OCI-LY7 (cell line): ENCODE measurements at regions not wholly inside any gene's neighbourhood (a gene's known extent, or its start where the extent isn't known, plus 50 kb on each side); places are given as distances from the start of the nearest gene placed in this dataset.

Source experiments
- BruUV-seq: library from RNA; stranded (reverse); fragments of 400-500 nt; replicated peaks from 2 replicates; lab custom pipeline; 2021; lab: Mats Ljungman, UMichigan
- CTCF ChIA-PET: fragments of 300-600 bp; sonication (Branson Sonifier 250); formaldehyde crosslinking; loops from one replicate; lab custom pipeline; 2022; ENCODE audit warnings: antibody characterized with exemption; ENCODE audit not compliant: unreplicated experiment; lab: Charles Lee
- POLR2A ChIA-PET: fragments of 300-600 bp; sonication (Branson Sonifier 250); formaldehyde crosslinking; loops from one replicate; lab custom pipeline; 2022; ENCODE audit warnings: antibody characterized with exemption; lab: Charles Lee
- DNase-seq: peaks from one replicate; pipeline ENCODE4 v3.0.0-alpha.2; 2015; ENCODE audit warnings: low spot score
- H2AFZ ChIP-seq: fragments of 200-600 bp; sonication (generic), shearing (Covaris generic); 2 replicates; pipeline ENCODE4 v1.6.1; 2014; ENCODE audit warnings: mild to moderate bottlenecking, antibody characterized with exemption, low read length, moderate library complexity
- H3K27ac ChIP-seq: fragments of 200-600 bp; sonication (generic); 2 replicates; pipeline ENCODE4 v1.5.1; 2014; ENCODE audit warnings: mixed run types, low read depth, mild to moderate bottlenecking, moderate library complexity, low read length, inconsistent platforms; ENCODE audit not compliant: poor library complexity, severe bottlenecking
- H3K36me3 ChIP-seq: fragments of 200-600 bp; sonication (generic); 2 replicates; pipeline ENCODE4 v1.6.1; 2014; ENCODE audit warnings: mild to moderate bottlenecking, antibody characterized with exemption, low read length, moderate library complexity, mixed read lengths; ENCODE audit not compliant: insufficient read depth
- H3K4me1 ChIP-seq: fragments of 200-600 bp; sonication (generic); 2 replicates; pipeline ENCODE4 v1.5.1; 2014; ENCODE audit warnings: mild to moderate bottlenecking, low read length; ENCODE audit not compliant: insufficient read depth, poor library complexity, severe bottlenecking
- H3K4me2 ChIP-seq: fragments of 200-600 bp; sonication (generic); 2 replicates; pipeline ENCODE4 v1.6.1; 2014; ENCODE audit warnings: mild to moderate bottlenecking, low read length
- H3K4me3 ChIP-seq: fragments of 200-600 bp; sonication (generic); 2 replicates; pipeline ENCODE4 v1.5.1; 2014; ENCODE audit warnings: mild to moderate bottlenecking, low read depth, low read length; ENCODE audit not compliant: poor library complexity, severe bottlenecking
- H3K79me2 ChIP-seq: fragments of 200-600 bp; sonication (generic); 2 replicates; pipeline ENCODE4 v1.6.1; 2016; ENCODE audit warnings: low read depth, mild to moderate bottlenecking, low read length, moderate library complexity, mixed read lengths; ENCODE audit not compliant: insufficient read depth
- H3K9me2 ChIP-seq: fragments of 200-600 bp; sonication (generic); 2 replicates; pipeline ENCODE4 v1.6.1; 2016; ENCODE audit warnings: mild to moderate bottlenecking, low read length, mixed read lengths; ENCODE audit not compliant: insufficient read depth
- H3K9me3 ChIP-seq: fragments of 200-600 bp; sonication (generic); 2 replicates; pipeline ENCODE4 v1.6.1; 2014; ENCODE audit warnings: mild to moderate bottlenecking, mixed run types, low read length, mixed read lengths
- H4K20me1 ChIP-seq: fragments of 200-600 bp; sonication (generic); 2 replicates; pipeline ENCODE4 v1.6.1; 2014; ENCODE audit warnings: mild to moderate bottlenecking, antibody characterized with exemption, low read length, moderate library complexity, mixed read lengths; ENCODE audit not compliant: insufficient read depth
- CTCF ChIP-seq: fragments of 200-600 bp; sonication (generic); conservative IDR thresholded peaks from 2 replicates; pipeline ENCODE4 v1.5.1; 2014; ENCODE audit warnings: mild to moderate bottlenecking, antibody characterized with exemption, low read length, moderate library complexity, mixed read lengths
- EZH2phosphoT487 ChIP-seq: fragments of 200-600 bp; sonication (generic); IDR thresholded peaks from 2 replicates; pipeline ENCODE4 v1.6.1; 2018; ENCODE audit warnings: low read depth, borderline replicate concordance, mild to moderate bottlenecking, mixed run types, antibody characterized with exemption, low read length, moderate library complexity, mixed read lengths
- intact Hi-C: fragments of 100-400 bp; cut with micrococcal nuclease; formaldehyde crosslinking; loops from one replicate; pipeline ENCODE4 v1.10.0; 2022; ENCODE audit not compliant: unreplicated experiment

- peaks cover 8% of the 10 kb centered on the region for H3K4me1 ChIP-seq
- DNase-seq = no peak
- ChIA-PET CTCF (no interaction called here), POLR2A (interaction anchor here (2.0 kb wide), 1 partner anchor 12 kb away, joined by 9 read pairs; no protein-coding TSS in a partner anchor)
- H3K79me2 ChIP-seq = no peaks in the 10 kb centered on the region
- no peaks in the 10 kb centered on the region for H3K9me3 ChIP-seq
- H3K9me2 ChIP-seq = no peaks in the 10 kb centered on the region
- no TSS peak for BruUV-seq
- no peak overlapping the region for H3K27ac ChIP-seq
- no peak overlapping the region for H3K4me3 ChIP-seq
- no peak overlapping the region for H3K4me2 ChIP-seq
- no peak overlapping the region for H2AFZ ChIP-seq
- no peaks in the 10 kb centered on the region for H3K36me3 ChIP-seq
- intact Hi-C loops = no loop called here
- TF ChIP-seq CTCF (no peak), EZH2phosphoT487 (no peak)
- H4K20me1 ChIP-seq = no peaks in the 10 kb centered on the region
Measured at GRCh38 chr2:7880126-7880525, 801.7 kb upstream of the ID2 start.

- no peak overlapping the region for H3K4me3 ChIP-seq
- no peaks in the 10 kb centered on the region for H3K79me2 ChIP-seq
- H2AFZ ChIP-seq = no peak overlapping the region
- TF ChIP-seq CTCF (no peak), EZH2phosphoT487 (no peak)
- no TSS peak for BruUV-seq
- DNase-seq = no peak
- H3K36me3 ChIP-seq = no peaks in the 10 kb centered on the region
- H3K4me2 ChIP-seq = no peak overlapping the region
- CTCF ChIA-PET = no interaction called here
- intact Hi-C loops = no loop called here
- peaks cover 8% of the 10 kb centered on the region for H3K4me1 ChIP-seq
- no peaks in the 10 kb centered on the region for H4K20me1 ChIP-seq
- H3K9me2 ChIP-seq = no peaks in the 10 kb centered on the region
- no peak overlapping the region for H3K27ac ChIP-seq
- H3K9me3 ChIP-seq = no peaks in the 10 kb centered on the region
- POLR2A ChIA-PET = interaction anchor here (2.0 kb wide), 1 partner anchor 13 kb away, joined by 9 read pairs; no protein-coding TSS in a partner anchor
Measured at GRCh38 chr2:7880566-7880965, 801.3 kb upstream of the ID2 start.

GRCh38 chr2:7881063-7881462 lies 800.8 kb upstream of the ID2 start:
- CTCF ChIA-PET = no interaction called here

More at GRCh38 chr2:7881063-7881462, 800.8 kb upstream of the ID2 start:
- no TSS peak for BruUV-seq
- no peaks in the 10 kb centered on the region for H3K9me3 ChIP-seq
- H4K20me1 ChIP-seq = no peaks in the 10 kb centered on the region
- TF ChIP-seq EZH2phosphoT487 (no peak), CTCF (no peak)
- H3K4me1 ChIP-seq = peaks cover 8% of the 10 kb centered on the region
- H3K4me3 ChIP-seq = no peak overlapping the region
- peak overlapping the region; percentile 25; the same call in 1 of the 2 replicates for H2AFZ ChIP-seq
- no peaks in the 10 kb centered on the region for H3K79me2 ChIP-seq
- no peaks in the 10 kb centered on the region for H3K36me3 ChIP-seq
- no peak overlapping the region for H3K4me2 ChIP-seq
- intact Hi-C loops = no loop called here
- DNase-seq = no peak
- H3K9me2 ChIP-seq = no peaks in the 10 kb centered on the region
- no peak overlapping the region for H3K27ac ChIP-seq
- POLR2A ChIA-PET = interaction anchor here (1.0 to 2.0 kb wide), 2 partner anchors 13 to 17 kb away, joined by 3 to 9 read pairs; no protein-coding TSS in a partner anchor
